SK-MEL-5 (cell line): ENCODE measurements at regions not wholly inside any gene's neighbourhood (a gene's known extent, or its start where the extent isn't known, plus 50 kb on each side); places are given as distances from the start of the nearest gene placed in this dataset.

Experiments used
- DNase-seq: peaks from one replicate; pipeline ENCODE4 v3.0.0-alpha.2; 2016; ENCODE audit warnings: low read depth, low spot score
- in situ Hi-C: cut with HindIII; loops from 2 replicates; pipeline ENCODE4 v1.10.0; 2016; ENCODE audit warnings: low sequenced_read_pairs, high pct_unique_total_duplicates, low pct_unique_long_range_greater_than_20kb

- in situ Hi-C loops = no loop called here
- DNase-seq = no peak
Observed at GRCh38 chr16:50473356-50473945, 74.7 kb upstream of the NKD1 start.

- in situ Hi-C loops = no loop called here
Observed at GRCh38 chr16:50472472-50472871, 75.7 kb upstream of the NKD1 start.

GRCh38 chr16:50470687-50471086, 77.5 kb upstream of the NKD1 start:
- no peak for DNase-seq
- in situ Hi-C loops = no loop called here

More at GRCh38 chr16:50472472-50472871, 75.7 kb upstream of the NKD1 start:
- no peak for DNase-seq

GRCh38 chr16:50469744-50470321, 78.4 kb upstream of the NKD1 start:
- DNase-seq = peak; percentile 11
- in situ Hi-C loops = no loop called here

- in situ Hi-C loops = no loop called here
- no peak for DNase-seq
Observed at GRCh38 chr16:50469121-50469743, 79.0 kb upstream of the NKD1 start.

GRCh38 chr16:50468749-50469078, 79.5 kb upstream of the NKD1 start:
- in situ Hi-C loops = no loop called here
- no peak for DNase-seq

GRCh38 chr16:50467943-50468748, 80.0 kb upstream of the NKD1 start:
- in situ Hi-C loops = no loop called here
- no peak for DNase-seq

GRCh38 chr16:50467559-50467942, 80.6 kb upstream of the NKD1 start:
- no peak for DNase-seq
- in situ Hi-C loops = no loop called here

- no peak for DNase-seq
- in situ Hi-C loops = no loop called here
Observed at GRCh38 chr16:50466170-50466569, 82.0 kb upstream of the NKD1 start.

- DNase-seq = no peak
- in situ Hi-C loops = no loop called here
Observed at GRCh38 chr16:50464325-50465290, 83.6 kb upstream of the NKD1 start.

- DNase-seq = no peak
- in situ Hi-C loops = no loop called here
Observed at GRCh38 chr16:50463581-50464324, 84.4 kb upstream of the NKD1 start.

- no peak for DNase-seq
- in situ Hi-C loops = no loop called here
Observed at GRCh38 chr16:50462793-50463507, 85.2 kb upstream of the NKD1 start.

- no peak for DNase-seq
- in situ Hi-C loops = no loop called here
Observed at GRCh38 chr16:50461400-50461760, 86.8 kb upstream of the NKD1 start.

- in situ Hi-C loops = no loop called here
- no peak for DNase-seq
Observed at GRCh38 chr16:50460538-50461399, 87.4 kb upstream of the NKD1 start.

GRCh38 chr16:50459496-50460080, 88.6 kb upstream of the NKD1 start:
- in situ Hi-C loops = no loop called here
- DNase-seq = no peak
